ENCODE measurements at regions not wholly inside any gene's neighbourhood (a gene's known extent, or its start where the extent isn't known, plus 50 kb on each side); places are given as distances from the start of the nearest gene placed in this dataset.

- TF ChIP-seq BCL6B (tag by site-specific recombination; IDR thresholded peaks at IDR 0.05), result no peak
- no peak for TF ChIP-seq KLF1 (tag by site-specific recombination; IDR thresholded peaks at IDR 0.05)
- TF ChIP-seq ZNF585B (tag by site-specific recombination; IDR thresholded peaks at IDR 0.05), result no peak
These were observed 209.2 kb downstream of the CD83 start (continued) for GRCh38 chr6:14326774-14327173.

GRCh38 chr6:14328163-14328562 lies 210.6 kb downstream of the CD83 start:
- Histone ChIP-seq H3K4me3 (ENCODE audit: low read depth, low read length) (no peak overlapping the region), H3K36me3 (ENCODE audit: control insufficient read depth in 2 of 2, insufficient read depth in 1 of 2, low read length in 2 of 2) (no peaks in the 10 kb centered on the region), H3K4me1 (ENCODE audit: control insufficient read depth, insufficient read depth, low read length) (no peaks in the 10 kb centered on the region), H3K9me3 (ENCODE audit: control insufficient read depth, insufficient read depth, low read depth, low read length) (no peaks in the 10 kb centered on the region), H3K27ac (ENCODE audit: extremely low read depth, low read depth, low read length) (no peak overlapping the region)
- POLR2A ChIA-PET, result no interaction called here
- CTCF ChIA-PET, result no interaction called here
- TF ChIP-seq ZNF169 (tag by site-specific recombination; IDR thresholded peaks at IDR 0.05) (no peak), ZNF239 (tag by site-specific recombination; IDR thresholded peaks at IDR 0.05) (no peak), ZNF548 (tag by site-specific recombination; IDR thresholded peaks at IDR 0.05) (no peak), ZNF792 (tag by site-specific recombination; IDR thresholded peaks at IDR 0.05) (no peak), ZNF391 (tag by site-specific recombination; IDR thresholded peaks at IDR 0.05; ENCODE audit: borderline replicate concordance, low read depth) (no peak), ZNF112 (tag by site-specific recombination; IDR thresholded peaks at IDR 0.05) (no peak), ZNF658 (tag by site-specific recombination; IDR thresholded peaks at IDR 0.05) (no peak)

- ChIA-PET CTCF (interaction anchor here (1.5 kb wide), 1 partner anchor 17 kb away, joined by 3 read pairs; no protein-coding TSS in a partner anchor), POLR2A (no interaction called here)
- TF ChIP-seq ZSCAN5A (tag by site-specific recombination; IDR thresholded peaks at IDR 0.05), result no peak
- no peak for TF ChIP-seq SCRT2 (tag by site-specific recombination; IDR thresholded peaks at IDR 0.05)
- no peak for TF ChIP-seq BCL11A (tag by site-specific recombination; IDR thresholded peaks at IDR 0.05; ENCODE audit: low read depth)
- no peak for TF ChIP-seq ZNF585B (tag by site-specific recombination; IDR thresholded peaks at IDR 0.05)
- Histone ChIP-seq H3K4me1 (ENCODE audit: control insufficient read depth, insufficient read depth, low read length) (no peaks in the 10 kb centered on the region), H3K4me3 (ENCODE audit: low read depth, low read length) (no peak overlapping the region), H3K36me3 (ENCODE audit: control insufficient read depth in 2 of 2, insufficient read depth in 1 of 2, low read length in 2 of 2) (no peaks in the 10 kb centered on the region), H3K9me3 (ENCODE audit: control insufficient read depth, insufficient read depth, low read depth, low read length) (no peaks in the 10 kb centered on the region), H3K27ac (ENCODE audit: extremely low read depth, low read depth, low read length) (no peak overlapping the region)
These were observed 216.2 kb downstream of the CD83 start for GRCh38 chr6:14333556-14334305.

GRCh38 chr6:14335071-14335470 lies 217.5 kb downstream of the CD83 start:
- Histone ChIP-seq H3K9me3 (ENCODE audit: control insufficient read depth, insufficient read depth, low read depth, low read length) (no peaks in the 10 kb centered on the region), H3K4me1 (ENCODE audit: control insufficient read depth, insufficient read depth, low read length) (no peaks in the 10 kb centered on the region; the same call in 1 of the 2 replicates), H3K36me3 (ENCODE audit: control insufficient read depth in 2 of 2, insufficient read depth in 1 of 2, low read length in 2 of 2) (no peaks in the 10 kb centered on the region), H3K4me3 (ENCODE audit: low read depth, low read length) (no peak overlapping the region), H3K27ac (ENCODE audit: extremely low read depth, low read depth, low read length) (no peak overlapping the region)
- ChIA-PET CTCF (interaction anchor here (0.5 kb wide), 1 partner anchor 270 kb away, joined by 3 read pairs; no protein-coding TSS in a partner anchor), POLR2A (no interaction called here)
- TF ChIP-seq OSR2 (tag by site-specific recombination; IDR thresholded peaks at IDR 0.05) (no peak), ZNF138 (tag by site-specific recombination; IDR thresholded peaks at IDR 0.05; ENCODE audit: borderline replicate concordance) (no peak), ZNF548 (tag by site-specific recombination; IDR thresholded peaks at IDR 0.05) (no peak), ZNF214 (tag by site-specific recombination; IDR thresholded peaks at IDR 0.05; ENCODE audit: borderline replicate concordance) (no peak), ZNF416 (tag by site-specific recombination; IDR thresholded peaks at IDR 0.05) (no peak), ZNF658 (tag by site-specific recombination; IDR thresholded peaks at IDR 0.05) (no peak), ZNF660 (tag by site-specific recombination; IDR thresholded peaks at IDR 0.05) (no peak), ZNF645 (tag by site-specific recombination; IDR thresholded peaks at IDR 0.05) (no peak), ZNF600 (tag by site-specific recombination; IDR thresholded peaks at IDR 0.05) (no peak), HIC1 (tag by site-specific recombination; IDR thresholded peaks at IDR 0.05) (no peak), SETDB1 (IDR thresholded peaks at IDR 0.05; ENCODE audit: insufficient read length, low read length) (no peak)
